Right lobe of liver (tissue), 6 donors: ENCODE measurements at regions not wholly inside any gene's neighbourhood (a gene's known extent, or its start where the extent isn't known, plus 50 kb on each side); places are given as distances from the start of the nearest gene placed in this dataset.

Experiments used
- ATAC-seq, 4 donors: fragments of 200-7000 bp; cut with Tn5 transposase; one replicate each; pipeline ENCODE4 v1.9.1; 2020; ENCODE audit warnings: mild to moderate bottlenecking in 4 of 4, moderate library complexity in 4 of 4
- DNase-seq, 3 donors: peaks; one replicate each; pipeline ENCODE4 v3.0.0-alpha.2; 2020
- H3K27ac ChIP-seq, 3 donors: fragments of 200-600 bp; one replicate each; pipeline ENCODE4 v1.8.0; 2022
- H3K27me3 ChIP-seq, 2 donors: fragments of 200-600 bp; one replicate each; pipeline ENCODE4 v1.8.0; 2022
- H3K36me3 ChIP-seq, 4 donors: fragments of 200-600 bp; sonication (generic) in 1 of 4; one replicate each; pipeline versions ENCODE4 v1.5.1 to v1.8.0; 2017 to 2022; ENCODE audit warnings: control low read depth in 1 of 4
- H3K4me1 ChIP-seq, 4 donors: fragments of 200-600 bp; sonication (generic) in 1 of 4; one replicate each; pipeline versions ENCODE4 v1.5.1 to v1.8.0; 2017 to 2022; ENCODE audit warnings: control low read depth in 1 of 4
- H3K4me3 ChIP-seq, 3 donors: fragments of 200-600 bp; one replicate each; pipeline ENCODE4 v1.8.0; 2022
- H3K9me3 ChIP-seq, 4 donors: fragments of 200-600 bp; sonication (generic) in 1 of 4; one replicate each; pipeline versions ENCODE4 v1.5.1 to v1.8.0; 2017 to 2022; ENCODE audit warnings: control low read depth in 1 of 4
- CTCF ChIP-seq, 4 donors: fragments of 200-600 bp in 3 of 4; fragments of 450-650 bp in 1 of 4; IDR thresholded peaks; one replicate each; pipeline versions ENCODE4 v1.5.1 to v1.8.0; 2016 to 2022; ENCODE audit warnings: antibody characterized with exemption in 4 of 4, mild to moderate bottlenecking in 2 of 4
- POLR2A ChIP-seq: fragments of 450-650 bp; IDR thresholded peaks from one replicate; pipeline ENCODE4 v1.6.1; 2017; ENCODE audit warnings: antibody characterized with exemption, mild to moderate bottlenecking
- WGBS: methylation state at CpG from one replicate; pipeline ENCODE4 v1.1.6; 2018; ENCODE audit warnings: low coverage, low lambda C conversion rate; ENCODE audit not compliant: insufficient coverage; ENCODE audit errors: missing lambda C conversion rate; 5-methylcytosine and 5-hydroxymethylcytosine counted together
- intact Hi-C, 2 donors: fragments of 100-400 bp; cut with DNase I; formaldehyde crosslinking; loops; one replicate each; pipeline versions ENCODE4 v1.11.2 to v1.14.1; 2022
- donor health status: DM: no; HTN: yes; CAD: no.
- donor health status: DM: no; HTN: no; CAD: no.
- donor health status: DM: no; HTN: no; CAD: no.
- donor health status: DM: no; HTN: yes; CAD: no.
- donor health status: DM: no; HTN: yes; CAD: no.

GRCh38 chr9:92188969-92189781 is 74.0 kb upstream of the SPTLC1 start:
- H3K9me3 ChIP-seq = no peaks in the 10 kb centered on the region
- H3K27ac ChIP-seq = no peak overlapping the region
- intact Hi-C loops = no loop called here
- no peak for TF ChIP-seq CTCF (IDR thresholded peaks at IDR 0.05)
- no peak for TF ChIP-seq POLR2A
- DNase-seq (no peak), ATAC-seq (no peak)
- H3K36me3 ChIP-seq = no peaks in the 10 kb centered on the region
- H3K4me3 ChIP-seq = no peak overlapping the region
- no peaks in the 10 kb centered on the region for H3K4me1 ChIP-seq
- 36% methylated on average over 5 of the region's 25 CpGs for WGBS
- no peaks in the 10 kb centered on the region for H3K27me3 ChIP-seq

- no peaks in the 10 kb centered on the region for H3K9me3 ChIP-seq
Observed at GRCh38 chr9:92187989-92188714, 72.9 kb upstream of the SPTLC1 start.

GRCh38 chr9:92187390-92187789 is 72.2 kb upstream of the SPTLC1 start:
- Histone ChIP-seq H3K27ac (no peak overlapping the region), H3K9me3 (no peaks in the 10 kb centered on the region), H3K36me3 (no peaks in the 10 kb centered on the region), H3K4me3 (no peak overlapping the region), H3K27me3 (no peaks in the 10 kb centered on the region), H3K4me1 (no peaks in the 10 kb centered on the region)
- intact Hi-C loops = no loop called here
- 32% methylated on average over 3 of the region's 3 CpGs for WGBS
- no peak for TF ChIP-seq CTCF (IDR thresholded peaks at IDR 0.05)
- TF ChIP-seq POLR2A = no peak
- no peak for ATAC-seq
- no peak for DNase-seq

More at GRCh38 chr9:92187989-92188714, 72.9 kb upstream of the SPTLC1 start:
- 72% methylated on average over 2 of the region's 10 CpGs for WGBS
- TF ChIP-seq POLR2A (no peak), CTCF (IDR thresholded peaks at IDR 0.05) (no peak)
- H3K36me3 ChIP-seq = no peaks in the 10 kb centered on the region
- H3K27ac ChIP-seq = no peak overlapping the region
- no peak overlapping the region for H3K4me3 ChIP-seq
- no peak for DNase-seq
- H3K4me1 ChIP-seq = no peaks in the 10 kb centered on the region
- intact Hi-C loops = no loop called here
- ATAC-seq = no peak
- H3K27me3 ChIP-seq = no peaks in the 10 kb centered on the region

GRCh38 chr9:92186631-92187030 is 71.4 kb upstream of the SPTLC1 start:
- H3K27me3 ChIP-seq = no peaks in the 10 kb centered on the region
- intact Hi-C loops = no loop called here
- H3K4me1 ChIP-seq = no peaks in the 10 kb centered on the region
- ATAC-seq (no peak), DNase-seq (no peak)
- TF ChIP-seq CTCF (IDR thresholded peaks at IDR 0.05) (no peak), POLR2A (no peak)
- H3K27ac ChIP-seq = no peak overlapping the region
- no peaks in the 10 kb centered on the region for H3K9me3 ChIP-seq
- H3K4me3 ChIP-seq = no peak overlapping the region
- H3K36me3 ChIP-seq = no peaks in the 10 kb centered on the region
- WGBS = 58% methylated on average over 5 of the region's 7 CpGs
